22Rv1 (cell line): ENCODE measurements at regions not wholly inside any gene's neighbourhood (a gene's known extent, or its start where the extent isn't known, plus 50 kb on each side); places are given as distances from the start of the nearest gene placed in this dataset.

ENCODE experiments used
- CTCF ChIP-seq: fragments of 450-650 bp; IDR thresholded peaks from 2 replicates; pipeline ENCODE4 v1.5.1; 2017; ENCODE audit warnings: mild to moderate bottlenecking
- ZFX ChIP-seq: fragments of 450-650 bp; IDR thresholded peaks from 2 replicates; pipeline ENCODE4 v1.6.1; 2017; ENCODE audit warnings: antibody characterized with exemption, borderline replicate concordance

GRCh38 chr11:33438301-33438700 is 181.1 kb downstream of the HIPK3 start:
- TF ChIP-seq CTCF = no peak
- TF ChIP-seq ZFX = no peak
